CD4-positive, alpha-beta T cell (primary cell): ENCODE measurements at regions not wholly inside any gene's neighbourhood (a gene's known extent, or its start where the extent isn't known, plus 50 kb on each side); places are given as distances from the start of the nearest gene placed in this dataset.
"Not testable (repeated sequence)": the region's sequence is repeated elsewhere in the genome, so short reads cannot be mapped to it uniquely, and the experiment has no call there.

Experiments
- ATAC-seq: fragments of 200-7000 bp; cut with Tn5 transposase; one replicate; pipeline ENCODE4 v1.10.0; 2022; ENCODE audit warnings: mild to moderate bottlenecking; ENCODE audit not compliant: poor library complexity
- CTCF ChIA-PET: fragments of 350-600 bp; sonication (Branson Sonifier 250); formaldehyde crosslinking; loops from one replicate; lab custom pipeline; 2021; ENCODE audit warnings: antibody characterized with exemption, inconsistent platforms; lab: Charles Lee
- POLR2A ChIA-PET: fragments of 350-600 bp; sonication (Branson Sonifier 250); formaldehyde crosslinking; loops from one replicate; lab custom pipeline; 2021; ENCODE audit warnings: antibody characterized with exemption, inconsistent platforms; lab: Charles Lee
- DNase-seq, 14 experiments: peaks; one replicate each; pipeline ENCODE4 v3.0.0-alpha.2; 2013 to 2020; ENCODE audit warnings: mixed read lengths in 2 of 14
- H3K27ac ChIP-seq, 2 donors: one replicate each; pipeline versions ENCODE4 v1.5.1 to v1.7.0; 2013; ENCODE audit warnings: low read length in 2 of 2, low read depth in 1 of 2, mild to moderate bottlenecking in 1 of 2
- H3K27me3 ChIP-seq, 2 experiments: 1 replicate in 1 of 2; 2 replicates in 1 of 2; pipeline versions ENCODE4 v1.6.1 to v1.7.0; 2013; ENCODE audit warnings: low read length in 2 of 2, control low read depth in 1 of 2, mild to moderate bottlenecking in 1 of 2, moderate library complexity in 1 of 2; ENCODE audit not compliant: insufficient read depth in 2 of 2, control insufficient read depth in 1 of 2
- H3K36me3 ChIP-seq: one replicate; pipeline ENCODE4 v1.6.1; 2013; ENCODE audit warnings: low read length, control low read depth; ENCODE audit not compliant: insufficient read depth
- H3K4me1 ChIP-seq: one replicate; pipeline ENCODE4 v1.6.1; 2013; ENCODE audit warnings: low read length, control low read depth; ENCODE audit not compliant: insufficient read depth
- H3K4me3 ChIP-seq: one replicate; pipeline ENCODE4 v1.5.1; 2013; ENCODE audit warnings: mild to moderate bottlenecking, low read length, moderate library complexity
- H3K9me3 ChIP-seq, 2 experiments: 1 replicate in 1 of 2; 2 replicates in 1 of 2; pipeline versions ENCODE4 v1.6.1 to v1.7.0; 2013; ENCODE audit warnings: low read length in 2 of 2, mild to moderate bottlenecking in 2 of 2, control low read depth in 1 of 2, moderate library complexity in 1 of 2; ENCODE audit not compliant: control insufficient read depth in 1 of 2, insufficient read depth in 1 of 2
- H3K27ac Mint-ChIP-seq: one replicate; pipeline ENCODE4 v1.8.0; 2020; ENCODE audit warnings: mixed read lengths
- H3K27me3 Mint-ChIP-seq: one replicate; pipeline ENCODE4 v1.8.0; 2021; ENCODE audit warnings: mixed read lengths
- H3K36me3 Mint-ChIP-seq: one replicate; pipeline ENCODE4 v1.8.0; 2021; ENCODE audit warnings: low read depth, mixed read lengths
- H3K4me1 Mint-ChIP-seq: one replicate; pipeline ENCODE4 v1.8.0; 2021; ENCODE audit warnings: low read depth, mixed read lengths
- H3K4me3 Mint-ChIP-seq: one replicate; pipeline ENCODE4 v1.8.0; 2020; ENCODE audit warnings: mild to moderate bottlenecking, mixed read lengths
- H3K9me3 Mint-ChIP-seq: one replicate; pipeline ENCODE4 v1.8.0; 2020; ENCODE audit warnings: mixed read lengths
- intact Hi-C, 2 experiments: fragments of 100-400 bp; cut with DNase I in 1 of 2; cut with micrococcal nuclease in 1 of 2; formaldehyde crosslinking; loops; one replicate each; pipeline versions ENCODE4 v1.15.1 to v1.9.0; 2023 to 2025; cut with DNase I, micrococcal nuclease
- TF ChIP-seq, protein P1 (sequence below): fragments of 200-600 bp; IDR thresholded peaks from one replicate; pipeline ENCODE4 v1.8.0; 2022; ENCODE audit warnings: antibody characterized with exemption, mild to moderate bottlenecking

DNA sequence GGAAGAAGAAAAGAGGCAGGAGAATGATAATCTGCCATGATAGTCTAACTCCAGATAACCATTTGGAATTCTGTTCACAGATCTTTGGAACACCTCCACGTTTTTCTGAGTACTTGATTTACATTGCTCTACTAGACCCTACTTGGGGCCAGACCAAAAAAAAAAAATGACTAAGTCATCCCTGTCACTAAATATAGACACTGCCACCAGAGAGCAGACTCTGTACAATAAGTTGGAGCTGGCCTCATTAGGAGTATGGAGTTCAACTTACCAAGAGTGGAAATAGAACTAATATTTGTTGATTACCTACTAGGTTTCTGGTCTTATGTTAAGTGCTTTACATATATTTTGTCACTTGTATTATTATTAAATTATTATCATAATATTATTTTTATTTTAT lies 80.9 kb upstream of the ZNF800 start:
- intact Hi-C loops: no loop called here
- no peak for DNase-seq
- no peaks in the 10 kb centered on the region for H3K27me3 ChIP-seq
- H3K36me3 ChIP-seq: no peaks in the 10 kb centered on the region
- Mint-ChIP-seq H3K4me3 (no peak overlapping the region), H3K9me3 (no peaks in the 10 kb centered on the region), H3K36me3 (no peaks in the 10 kb centered on the region), H3K27ac (no peak overlapping the region), H3K27me3 (no peaks in the 10 kb centered on the region), H3K4me1 (peaks cover 23% of the 10 kb centered on the region)
- H3K4me3 ChIP-seq: no peak overlapping the region
- H3K4me1 ChIP-seq: no peaks in the 10 kb centered on the region
- H3K27ac ChIP-seq: no peak overlapping the region
- no peaks in the 10 kb centered on the region for H3K9me3 ChIP-seq
- ChIA-PET POLR2A (no interaction called here), CTCF (no interaction called here)
- no peak for ATAC-seq
- TF ChIP-seq, protein P1, sequence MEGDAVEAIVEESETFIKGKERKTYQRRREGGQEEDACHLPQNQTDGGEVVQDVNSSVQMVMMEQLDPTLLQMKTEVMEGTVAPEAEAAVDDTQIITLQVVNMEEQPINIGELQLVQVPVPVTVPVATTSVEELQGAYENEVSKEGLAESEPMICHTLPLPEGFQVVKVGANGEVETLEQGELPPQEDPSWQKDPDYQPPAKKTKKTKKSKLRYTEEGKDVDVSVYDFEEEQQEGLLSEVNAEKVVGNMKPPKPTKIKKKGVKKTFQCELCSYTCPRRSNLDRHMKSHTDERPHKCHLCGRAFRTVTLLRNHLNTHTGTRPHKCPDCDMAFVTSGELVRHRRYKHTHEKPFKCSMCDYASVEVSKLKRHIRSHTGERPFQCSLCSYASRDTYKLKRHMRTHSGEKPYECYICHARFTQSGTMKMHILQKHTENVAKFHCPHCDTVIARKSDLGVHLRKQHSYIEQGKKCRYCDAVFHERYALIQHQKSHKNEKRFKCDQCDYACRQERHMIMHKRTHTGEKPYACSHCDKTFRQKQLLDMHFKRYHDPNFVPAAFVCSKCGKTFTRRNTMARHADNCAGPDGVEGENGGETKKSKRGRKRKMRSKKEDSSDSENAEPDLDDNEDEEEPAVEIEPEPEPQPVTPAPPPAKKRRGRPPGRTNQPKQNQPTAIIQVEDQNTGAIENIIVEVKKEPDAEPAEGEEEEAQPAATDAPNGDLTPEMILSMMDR: no peak

DNA sequence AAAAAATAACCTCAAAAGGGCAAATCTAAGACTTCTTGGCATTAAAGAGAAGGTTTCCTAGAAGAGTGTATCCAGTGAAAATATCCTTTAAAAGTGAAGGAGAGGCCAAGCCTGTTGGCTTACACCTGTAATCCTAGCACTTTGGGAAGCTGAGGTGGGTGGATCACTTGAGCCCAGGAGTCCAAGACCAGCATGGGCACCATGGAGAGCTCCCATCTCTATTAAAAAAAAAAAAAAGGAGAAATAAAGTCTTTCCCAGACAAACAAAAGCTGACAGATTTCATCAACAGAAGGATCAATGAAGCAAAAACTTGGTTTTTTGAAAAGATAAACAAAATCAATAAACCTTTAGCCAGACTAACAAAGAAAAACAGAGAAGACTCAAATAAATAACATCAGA lies 67.6 kb upstream of the ZNF800 start:
- POLR2A ChIA-PET: no interaction called here
- no peak for ATAC-seq
- Histone ChIP-seq H3K9me3 (no peaks in the 10 kb centered on the region), H3K4me3 (no peak overlapping the region), H3K27me3 (peaks cover 0 to 3% of the 10 kb centered on the region in 2 experiments), H3K27ac (no peak overlapping the region), H3K4me1 (no peaks in the 10 kb centered on the region), H3K36me3 (no peaks in the 10 kb centered on the region)
- DNase-seq: no peak
- H3K4me1 Mint-ChIP-seq: no peaks in the 10 kb centered on the region
- peaks cover 10% of the 10 kb centered on the region for H3K9me3 Mint-ChIP-seq
- no peak overlapping the region for H3K27ac Mint-ChIP-seq
- no peak overlapping the region for H3K4me3 Mint-ChIP-seq
- intact Hi-C loops: no loop called here
- CTCF ChIA-PET: interaction anchor here (0.6 kb wide), 1 partner anchor 22 kb away, joined by 4 read pairs; no protein-coding TSS in a partner anchor
- TF ChIP-seq, protein P1: no peak
- no peaks in the 10 kb centered on the region for H3K36me3 Mint-ChIP-seq
- H3K27me3 Mint-ChIP-seq: no peaks in the 10 kb centered on the region

DNA sequence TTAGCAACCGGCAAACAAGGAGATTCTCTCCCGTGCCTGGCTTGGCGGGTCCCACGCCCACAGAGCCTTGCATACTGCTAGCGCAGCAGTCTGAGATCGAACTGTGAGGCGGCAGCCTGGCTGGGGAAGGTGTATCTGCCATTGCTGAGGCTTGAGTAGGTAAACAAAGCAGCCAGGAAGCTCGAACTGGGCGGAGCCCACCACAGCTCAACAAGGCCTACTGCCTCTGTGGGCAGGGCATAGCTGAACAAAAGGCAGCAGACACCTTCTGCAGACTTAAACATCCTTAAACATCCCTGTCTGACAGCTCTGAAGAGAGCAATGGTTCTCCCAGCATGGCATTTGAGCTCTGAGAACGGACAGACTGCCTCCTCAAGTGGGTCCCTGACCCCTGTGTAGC lies 58.8 kb upstream of the ZNF800 start:
- H3K27ac ChIP-seq, H3K27me3 ChIP-seq, H3K4me3 ChIP-seq, H3K4me3 Mint-ChIP-seq, H3K9me3 Mint-ChIP-seq, H3K36me3 ChIP-seq, intact Hi-C loops, CTCF ChIA-PET: not testable (repeated sequence)
- POLR2A ChIA-PET: interaction anchor here (0.8 to 3.6 kb wide), 4 partner anchors 13 to 59 kb away, joined by 3 to 33 read pairs (median 5); partner anchors contain the start of gene ZNF800
- peak in 10 of 14 experiments; percentile 7 to 39 (median 22) for DNase-seq
- Mint-ChIP-seq H3K36me3 (peaks cover 23% of the 10 kb centered on the region), H3K27me3 (peaks cover 11% of the 10 kb centered on the region), H3K4me1 (peaks cover 33% of the 10 kb centered on the region), H3K27ac (peak overlapping the region; percentile 5)
- peaks cover 12% of the 10 kb centered on the region for H3K4me1 ChIP-seq
- peaks cover 10 to 16% of the 10 kb centered on the region in 2 experiments for H3K9me3 ChIP-seq
- ATAC-seq: peak; percentile 64

DNA sequence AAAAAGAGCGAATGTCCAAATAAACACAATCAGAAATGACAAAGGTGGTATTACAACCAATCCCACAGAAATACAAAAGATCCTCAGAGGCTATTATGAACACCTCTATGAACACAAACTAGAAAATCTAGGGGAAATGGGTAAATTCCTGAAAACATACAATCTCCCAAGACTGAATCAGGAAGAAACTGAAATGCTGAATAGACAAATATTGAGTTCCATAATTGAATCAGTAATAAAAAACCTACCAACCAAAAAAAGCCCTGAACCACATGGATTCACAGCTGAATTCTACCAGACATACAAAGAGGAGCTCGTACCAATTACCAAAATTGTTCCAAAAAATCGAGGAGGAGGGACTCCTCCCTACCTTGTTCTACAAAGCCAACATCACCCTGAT lies 56.1 kb upstream of the ZNF800 start:
- ATAC-seq (no peak), DNase-seq (no peak)
- intact Hi-C loops: loop anchor here in 1 of 2 experiments (10.0 kb wide), 1 partner anchor 54 kb away; the partner anchor contains the start of gene ZNF800
- peaks cover 12% of the 10 kb centered on the region for H3K4me1 ChIP-seq
- TF ChIP-seq, protein P1: no peak
- peaks cover 0 to 4% of the 10 kb centered on the region in 2 experiments for H3K27me3 ChIP-seq
- Mint-ChIP-seq H3K9me3 (peaks cover 4% of the 10 kb centered on the region), H3K27ac (no peak overlapping the region), H3K4me1 (peaks cover 33% of the 10 kb centered on the region), H3K36me3 (peaks cover 23% of the 10 kb centered on the region), H3K27me3 (peaks cover 16% of the 10 kb centered on the region), H3K4me3 (no peak overlapping the region)
- H3K4me3 ChIP-seq: no peak overlapping the region
- POLR2A ChIA-PET: interaction anchor here (1.6 kb wide), 1 partner anchor 57 kb away, joined by 7 read pairs; no protein-coding TSS in a partner anchor
- CTCF ChIA-PET: interaction anchor here (1.6 to 2.8 kb wide), 2 partner anchors 58 to 101 kb away, joined by 4 to 34 read pairs; no protein-coding TSS in a partner anchor
- H3K36me3 ChIP-seq: no peaks in the 10 kb centered on the region
- H3K9me3 ChIP-seq: peaks cover 10 to 16% of the 10 kb centered on the region in 2 experiments
- no peak overlapping the region for H3K27ac ChIP-seq
